ENCODE measurements at regions not wholly inside any gene's neighbourhood (a gene's known extent, or its start where the extent isn't known, plus 50 kb on each side); places are given as distances from the start of the nearest gene placed in this dataset.

GRCh38 chr5:121189342-121190305, 662.1 kb upstream of the FTMT start:
- Mint-ChIP-seq H3K9me3 (ENCODE audit: low read depth) (peaks cover 3% of the 10 kb centered on the region), H3K27ac (no peak overlapping the region), H3K36me3 (ENCODE audit: low read depth) (no peaks in the 10 kb centered on the region), H3K4me1 (no peaks in the 10 kb centered on the region), H3K4me3 (no peak overlapping the region), H3K27me3 (no peaks in the 10 kb centered on the region)
- intact Hi-C loops (cut with DNase I, micrococcal nuclease) = no loop called here
- CTCF ChIA-PET = no interaction called here
- POLR2A ChIA-PET = no interaction called here
- DNase-seq = no peak
- ATAC-seq = no peak

GRCh38 chr5:121199216-121199999, 652.3 kb upstream of the FTMT start:
- ChIA-PET CTCF (no interaction called here), POLR2A (interaction anchor here (0.6 kb wide), 1 partner anchor 460 kb away, joined by 3 read pairs; no protein-coding TSS in a partner anchor)
- Mint-ChIP-seq H3K36me3 (ENCODE audit: low read depth) (no peaks in the 10 kb centered on the region), H3K27me3 (no peaks in the 10 kb centered on the region), H3K4me1 (no peaks in the 10 kb centered on the region), H3K9me3 (ENCODE audit: low read depth) (peaks cover 4% of the 10 kb centered on the region), H3K4me3 (no peak overlapping the region), H3K27ac (no peak overlapping the region)
- DNase-seq = no peak
- no peak for ATAC-seq
- intact Hi-C loops (cut with DNase I, micrococcal nuclease) = no loop called here

- ATAC-seq (no peak), DNase-seq (no peak)
- no peaks in the 10 kb centered on the region for H3K36me3 Mint-ChIP-seq (ENCODE audit: low read depth)
- no peaks in the 10 kb centered on the region for H3K4me1 Mint-ChIP-seq
- H3K9me3 Mint-ChIP-seq (ENCODE audit: low read depth) = peaks cover 6% of the 10 kb centered on the region
- no peaks in the 10 kb centered on the region for H3K27me3 Mint-ChIP-seq
- no peak overlapping the region for H3K27ac Mint-ChIP-seq
- intact Hi-C loops (cut with DNase I, micrococcal nuclease) = no loop called here
- ChIA-PET POLR2A (no interaction called here), CTCF (no interaction called here)
- H3K4me3 Mint-ChIP-seq = no peak overlapping the region
Observed at GRCh38 chr5:121218086-121218485, 633.6 kb upstream of the FTMT start.

- intact Hi-C loops (cut with DNase I, micrococcal nuclease) = no loop called here
- ATAC-seq = no peak
- ChIA-PET POLR2A (no interaction called here), CTCF (no interaction called here)
- H3K27ac Mint-ChIP-seq = no peak overlapping the region
- no peak for DNase-seq
- no peaks in the 10 kb centered on the region for H3K36me3 Mint-ChIP-seq (ENCODE audit: low read depth)
- no peaks in the 10 kb centered on the region for H3K27me3 Mint-ChIP-seq
- peaks cover 10% of the 10 kb centered on the region for H3K9me3 Mint-ChIP-seq (ENCODE audit: low read depth)
- no peak overlapping the region for H3K4me3 Mint-ChIP-seq
- H3K4me1 Mint-ChIP-seq = no peaks in the 10 kb centered on the region
Observed at GRCh38 chr5:121221483-121221882, 630.2 kb upstream of the FTMT start.

- no peaks in the 10 kb centered on the region for H3K36me3 Mint-ChIP-seq (ENCODE audit: low read depth)
- H3K4me1 Mint-ChIP-seq = no peaks in the 10 kb centered on the region
- H3K27me3 Mint-ChIP-seq = no peaks in the 10 kb centered on the region
- peaks cover 27% of the 10 kb centered on the region for H3K9me3 Mint-ChIP-seq (ENCODE audit: low read depth)
- CTCF ChIA-PET = no interaction called here
- DNase-seq = no peak
- no peak overlapping the region for H3K27ac Mint-ChIP-seq
- H3K4me3 Mint-ChIP-seq = no peak overlapping the region
- intact Hi-C loops (cut with DNase I, micrococcal nuclease) = no loop called here
- POLR2A ChIA-PET = no interaction called here
- ATAC-seq = no peak
Observed at GRCh38 chr5:121226765-121227164, 624.9 kb upstream of the FTMT start.

- H3K9me3 Mint-ChIP-seq (ENCODE audit: low read depth) = peaks cover 7% of the 10 kb centered on the region
- DNase-seq (no peak), ATAC-seq (no peak)
- ChIA-PET POLR2A (no interaction called here), CTCF (no interaction called here)
- H3K27ac Mint-ChIP-seq = no peak overlapping the region
- no peaks in the 10 kb centered on the region for H3K27me3 Mint-ChIP-seq
- no peak overlapping the region for H3K4me3 Mint-ChIP-seq
- no peaks in the 10 kb centered on the region for H3K4me1 Mint-ChIP-seq
- no peaks in the 10 kb centered on the region for H3K36me3 Mint-ChIP-seq (ENCODE audit: low read depth)
- intact Hi-C loops (cut with DNase I, micrococcal nuclease) = no loop called here
Observed at GRCh38 chr5:121239951-121240350, 611.7 kb upstream of the FTMT start.

- Mint-ChIP-seq H3K4me1 (no peaks in the 10 kb centered on the region), H3K9me3 (ENCODE audit: low read depth) (peaks cover 4% of the 10 kb centered on the region), H3K36me3 (ENCODE audit: low read depth) (no peaks in the 10 kb centered on the region), H3K27ac (no peak overlapping the region), H3K4me3 (no peak overlapping the region), H3K27me3 (no peaks in the 10 kb centered on the region)
- intact Hi-C loops (cut with DNase I, micrococcal nuclease) = no loop called here
- POLR2A ChIA-PET = no interaction called here
- ATAC-seq (no peak), DNase-seq (no peak)
- CTCF ChIA-PET = no interaction called here
Observed at GRCh38 chr5:121246971-121247370, 604.7 kb upstream of the FTMT start.

GRCh38 chr5:121251954-121252353, 599.7 kb upstream of the FTMT start:
- ChIA-PET CTCF (interaction anchor here (0.6 kb wide), 1 partner anchor 144 kb away, joined by 3 read pairs; no protein-coding TSS in a partner anchor), POLR2A (no interaction called here)
- Mint-ChIP-seq H3K4me3 (no peak overlapping the region), H3K27ac (no peak overlapping the region), H3K9me3 (ENCODE audit: low read depth) (peaks cover 9% of the 10 kb centered on the region), H3K27me3 (no peaks in the 10 kb centered on the region), H3K36me3 (ENCODE audit: low read depth) (no peaks in the 10 kb centered on the region), H3K4me1 (no peaks in the 10 kb centered on the region)
- intact Hi-C loops (cut with DNase I, micrococcal nuclease) = no loop called here
- DNase-seq (no peak), ATAC-seq (no peak)

GRCh38 chr5:121257621-121258020, 594.1 kb upstream of the FTMT start:
- Mint-ChIP-seq H3K9me3 (ENCODE audit: low read depth) (peaks cover 10% of the 10 kb centered on the region), H3K36me3 (ENCODE audit: low read depth) (no peaks in the 10 kb centered on the region), H3K4me1 (no peaks in the 10 kb centered on the region), H3K27me3 (no peaks in the 10 kb centered on the region), H3K4me3 (no peak overlapping the region), H3K27ac (no peak overlapping the region)
- ATAC-seq (no peak), DNase-seq (no peak)
- POLR2A ChIA-PET = no interaction called here
- CTCF ChIA-PET = no interaction called here
- intact Hi-C loops (cut with DNase I, micrococcal nuclease) = no loop called here

- Mint-ChIP-seq H3K9me3 (ENCODE audit: low read depth) (peaks cover 10% of the 10 kb centered on the region), H3K27ac (no peak overlapping the region), H3K36me3 (ENCODE audit: low read depth) (no peaks in the 10 kb centered on the region), H3K4me1 (no peaks in the 10 kb centered on the region), H3K4me3 (no peak overlapping the region), H3K27me3 (no peaks in the 10 kb centered on the region)
- no peak for DNase-seq
- no peak for ATAC-seq
- intact Hi-C loops (cut with DNase I, micrococcal nuclease) = no loop called here
- ChIA-PET POLR2A (no interaction called here), CTCF (no interaction called here)
Observed at GRCh38 chr5:121263456-121263855, 588.2 kb upstream of the FTMT start.

- H3K36me3 Mint-ChIP-seq (ENCODE audit: low read depth) = no peaks in the 10 kb centered on the region
- no peak for ATAC-seq
Observed at GRCh38 chr5:121264605-121265004, 587.1 kb upstream of the FTMT start.

GRCh38 chr5:121271546-121271945, 580.1 kb upstream of the FTMT start:
- intact Hi-C loops (cut with DNase I, micrococcal nuclease) = no loop called here
- CTCF ChIA-PET = no interaction called here
- POLR2A ChIA-PET = no interaction called here
- DNase-seq (no peak), ATAC-seq (no peak)
- H3K27me3 Mint-ChIP-seq = no peaks in the 10 kb centered on the region
- H3K4me3 Mint-ChIP-seq = no peak overlapping the region
- H3K36me3 Mint-ChIP-seq (ENCODE audit: low read depth) = no peaks in the 10 kb centered on the region
- no peak overlapping the region for H3K27ac Mint-ChIP-seq
- peaks cover 14% of the 10 kb centered on the region for H3K9me3 Mint-ChIP-seq (ENCODE audit: low read depth)
- H3K4me1 Mint-ChIP-seq = no peaks in the 10 kb centered on the region

More at GRCh38 chr5:121264605-121265004, 587.1 kb upstream of the FTMT start:
- Mint-ChIP-seq H3K4me3 (no peak overlapping the region), H3K9me3 (ENCODE audit: low read depth) (peaks cover 7% of the 10 kb centered on the region), H3K27me3 (no peaks in the 10 kb centered on the region), H3K4me1 (no peaks in the 10 kb centered on the region), H3K27ac (no peak overlapping the region)
- ChIA-PET CTCF (no interaction called here), POLR2A (no interaction called here)
- no peak for DNase-seq
- intact Hi-C loops (cut with DNase I, micrococcal nuclease) = no loop called here
